Aorta (tissue), 5 donors: ENCODE measurements at regions not wholly inside any gene's neighbourhood (a gene's known extent, or its start where the extent isn't known, plus 50 kb on each side); places are given as distances from the start of the nearest gene placed in this dataset.
A peak's percentile ranks its signal among the peaks of the same experiment; 100 is the strongest.

Experiments
- ATAC-seq: fragments of 200-7000 bp; cut with Tn5 transposase; one replicate; pipeline ENCODE4 v1.9.1; 2022; ENCODE audit warnings: moderate library complexity; ENCODE audit not compliant: low FRiP score
- DNase-seq, 2 donors: peaks; one replicate each; pipeline ENCODE4 v3.0.0-alpha.2; 2020
- H3K27ac ChIP-seq, 2 donors: one replicate each; pipeline ENCODE4 v1.5.1; 2013; ENCODE audit warnings: low read length in 2 of 2, mild to moderate bottlenecking in 2 of 2, moderate library complexity in 2 of 2, control low read depth in 1 of 2, inconsistent platforms in 1 of 2, low read depth in 1 of 2
- H3K27me3 ChIP-seq, 2 donors: one replicate each; pipeline ENCODE4 v1.6.1; 2013; ENCODE audit warnings: control low read depth in 1 of 2, low read length in 1 of 2, mild to moderate bottlenecking in 1 of 2, moderate library complexity in 1 of 2; ENCODE audit not compliant: insufficient read depth in 2 of 2, control insufficient read depth in 1 of 2
- H3K36me3 ChIP-seq, 2 donors: one replicate each; pipeline ENCODE4 v1.6.1; 2013; ENCODE audit warnings: control low read depth in 1 of 2, low read length in 1 of 2, mild to moderate bottlenecking in 1 of 2; ENCODE audit not compliant: insufficient read depth in 2 of 2, control insufficient read depth in 1 of 2
- H3K4me1 ChIP-seq, 2 donors: one replicate each; pipeline ENCODE4 v1.6.1; 2013; ENCODE audit warnings: low read length in 2 of 2, control low read depth in 1 of 2, mild to moderate bottlenecking in 1 of 2, moderate library complexity in 1 of 2; ENCODE audit not compliant: insufficient read depth in 2 of 2, control insufficient read depth in 1 of 2
- H3K4me3 ChIP-seq, 2 donors: one replicate each; pipeline ENCODE4 v1.5.1; 2013; ENCODE audit warnings: low read length in 2 of 2, control low read depth in 1 of 2, mild to moderate bottlenecking in 1 of 2
- H3K9me3 ChIP-seq: one replicate; pipeline ENCODE4 v1.6.1; 2013; ENCODE audit warnings: mild to moderate bottlenecking, low read length; ENCODE audit not compliant: control insufficient read depth
- WGBS, 2 donors: extraction: QIAGEN DNeasy Blood & Tissue Kit; methylation state at CpG; one replicate each; pipeline ENCODE4 v1.1.7; 2013; 5-methylcytosine and 5-hydroxymethylcytosine counted together
- intact Hi-C, 2 donors: fragments of 100-400 bp; cut with DNase I; formaldehyde crosslinking; loops; one replicate each; pipeline versions ENCODE4 v1.14.2 to v1.15.0; 2022
- donor health status: healthy with polysubstance abuse.
- donor health status: Bipolar disorder and iron deficiency.
- donor health status: DM: no; HTN: no; CAD: no.
- donor health status: DM: no; HTN: no; CAD: no.
- donor health status: DM: yes; HTN: yes; CAD: no.

GRCh38 chr2:220394433-220394832 lies 767.0 kb downstream of the SLC4A3 start:
- Histone ChIP-seq H3K4me3 (no peak overlapping the region), H3K4me1 (peaks cover 0 to 2% of the 10 kb centered on the region in 2 donors), H3K36me3 (no peaks in the 10 kb centered on the region), H3K9me3 (no peaks in the 10 kb centered on the region), H3K27me3 (no peaks in the 10 kb centered on the region), H3K27ac (no peak overlapping the region)
- ATAC-seq (no peak), DNase-seq (peak in 1 of 2 donors; percentile 71)
- intact Hi-C loops = no loop called here

- WGBS, 2 donors = 50 to 55% methylated on average over 4 of the region's 4 CpGs
- H3K27me3 ChIP-seq = no peaks in the 10 kb centered on the region
- H3K4me1 ChIP-seq = peaks cover 0 to 2% of the 10 kb centered on the region in 2 donors
- no peak overlapping the region for H3K4me3 ChIP-seq
- intact Hi-C loops = no loop called here
- H3K27ac ChIP-seq = no peak overlapping the region
- no peaks in the 10 kb centered on the region for H3K36me3 ChIP-seq
- no peaks in the 10 kb centered on the region for H3K9me3 ChIP-seq
- no peak for ATAC-seq
- no peak for DNase-seq
These were observed 768.9 kb downstream of the SLC4A3 start for GRCh38 chr2:220396287-220396686.

GRCh38 chr2:220410296-220410695 lies 782.9 kb downstream of the SLC4A3 start:
- H3K9me3 ChIP-seq = peaks cover 5% of the 10 kb centered on the region
- no peaks in the 10 kb centered on the region for H3K36me3 ChIP-seq
- H3K4me3 ChIP-seq = no peak overlapping the region
- no peaks in the 10 kb centered on the region for H3K4me1 ChIP-seq
- intact Hi-C loops = no loop called here
- no peak overlapping the region for H3K27ac ChIP-seq
- DNase-seq (no peak), ATAC-seq (no peak)
- no peaks in the 10 kb centered on the region for H3K27me3 ChIP-seq
- WGBS, 2 donors = 81% methylated on average over 1 of the region's 1 CpG

GRCh38 chr2:220417503-220417902 lies 790.1 kb downstream of the SLC4A3 start:
- Histone ChIP-seq H3K9me3 (peaks cover 2% of the 10 kb centered on the region), H3K4me1 (no peaks in the 10 kb centered on the region), H3K27me3 (no peaks in the 10 kb centered on the region), H3K27ac (no peak overlapping the region), H3K36me3 (no peaks in the 10 kb centered on the region), H3K4me3 (no peak overlapping the region)
- intact Hi-C loops = no loop called here
- WGBS, 2 donors = 90 to 94% methylated on average over 7 of the region's 7 CpGs
- ATAC-seq (no peak), DNase-seq (no peak)

- Histone ChIP-seq H3K4me3 (no peak overlapping the region), H3K27me3 (no peaks in the 10 kb centered on the region), H3K4me1 (no peaks in the 10 kb centered on the region), H3K36me3 (no peaks in the 10 kb centered on the region), H3K27ac (no peak overlapping the region), H3K9me3 (no peaks in the 10 kb centered on the region)
- intact Hi-C loops = no loop called here
- 66 to 67% methylated on average over 4 of the region's 4 CpGs for WGBS, 2 donors
- ATAC-seq = no peak
- DNase-seq = no peak
These were observed 792.2 kb downstream of the SLC4A3 start for GRCh38 chr2:220419647-220420046.

GRCh38 chr2:220420820-220421219 lies 793.4 kb downstream of the SLC4A3 start:
- Histone ChIP-seq H3K9me3 (no peaks in the 10 kb centered on the region), H3K4me1 (no peaks in the 10 kb centered on the region), H3K27ac (no peak overlapping the region), H3K27me3 (no peaks in the 10 kb centered on the region), H3K4me3 (no peak overlapping the region), H3K36me3 (no peaks in the 10 kb centered on the region)
- intact Hi-C loops = no loop called here
- DNase-seq (no peak), ATAC-seq (no peak)

GRCh38 chr2:220422676-220423075 lies 795.2 kb downstream of the SLC4A3 start:
- intact Hi-C loops = no loop called here
- WGBS, 2 donors = 29 to 45% methylated on average over 1 of the region's 1 CpG
- DNase-seq = no peak
- Histone ChIP-seq H3K4me1 (no peaks in the 10 kb centered on the region), H3K27me3 (no peaks in the 10 kb centered on the region), H3K27ac (no peak overlapping the region), H3K9me3 (no peaks in the 10 kb centered on the region), H3K4me3 (no peak overlapping the region), H3K36me3 (no peaks in the 10 kb centered on the region)
- ATAC-seq = no peak

GRCh38 chr2:220424561-220424960 lies 797.1 kb downstream of the SLC4A3 start:
- no peak for ATAC-seq
- no peak overlapping the region for H3K4me3 ChIP-seq
- H3K27me3 ChIP-seq = no peaks in the 10 kb centered on the region
- H3K27ac ChIP-seq = no peak overlapping the region
- no peaks in the 10 kb centered on the region for H3K36me3 ChIP-seq
- 88 to 90% methylated on average over 2 of the region's 2 CpGs for WGBS, 2 donors
- DNase-seq = no peak
- H3K9me3 ChIP-seq = no peaks in the 10 kb centered on the region
- H3K4me1 ChIP-seq = no peaks in the 10 kb centered on the region
- intact Hi-C loops = no loop called here

- Histone ChIP-seq H3K4me1 (no peaks in the 10 kb centered on the region), H3K4me3 (no peak overlapping the region), H3K27me3 (no peaks in the 10 kb centered on the region), H3K9me3 (no peaks in the 10 kb centered on the region), H3K27ac (no peak overlapping the region), H3K36me3 (no peaks in the 10 kb centered on the region)
- intact Hi-C loops = no loop called here
- DNase-seq (no peak), ATAC-seq (no peak)
- 89 to 92% methylated on average over 2 of the region's 2 CpGs for WGBS, 2 donors
These were observed 805.2 kb downstream of the SLC4A3 start for GRCh38 chr2:220432645-220433044.
